GOT3 (cell line): ENCODE measurements at regions not wholly inside any gene's neighbourhood (a gene's known extent, or its start where the extent isn't known, plus 50 kb on each side); places are given as distances from the start of the nearest gene placed in this dataset.

Experiments used
- DNase-seq: peaks from one replicate; lab custom pipeline; 2025; ENCODE audit warnings: mixed read lengths; lab: John Stamatoyannopoulos, UW

DNA sequence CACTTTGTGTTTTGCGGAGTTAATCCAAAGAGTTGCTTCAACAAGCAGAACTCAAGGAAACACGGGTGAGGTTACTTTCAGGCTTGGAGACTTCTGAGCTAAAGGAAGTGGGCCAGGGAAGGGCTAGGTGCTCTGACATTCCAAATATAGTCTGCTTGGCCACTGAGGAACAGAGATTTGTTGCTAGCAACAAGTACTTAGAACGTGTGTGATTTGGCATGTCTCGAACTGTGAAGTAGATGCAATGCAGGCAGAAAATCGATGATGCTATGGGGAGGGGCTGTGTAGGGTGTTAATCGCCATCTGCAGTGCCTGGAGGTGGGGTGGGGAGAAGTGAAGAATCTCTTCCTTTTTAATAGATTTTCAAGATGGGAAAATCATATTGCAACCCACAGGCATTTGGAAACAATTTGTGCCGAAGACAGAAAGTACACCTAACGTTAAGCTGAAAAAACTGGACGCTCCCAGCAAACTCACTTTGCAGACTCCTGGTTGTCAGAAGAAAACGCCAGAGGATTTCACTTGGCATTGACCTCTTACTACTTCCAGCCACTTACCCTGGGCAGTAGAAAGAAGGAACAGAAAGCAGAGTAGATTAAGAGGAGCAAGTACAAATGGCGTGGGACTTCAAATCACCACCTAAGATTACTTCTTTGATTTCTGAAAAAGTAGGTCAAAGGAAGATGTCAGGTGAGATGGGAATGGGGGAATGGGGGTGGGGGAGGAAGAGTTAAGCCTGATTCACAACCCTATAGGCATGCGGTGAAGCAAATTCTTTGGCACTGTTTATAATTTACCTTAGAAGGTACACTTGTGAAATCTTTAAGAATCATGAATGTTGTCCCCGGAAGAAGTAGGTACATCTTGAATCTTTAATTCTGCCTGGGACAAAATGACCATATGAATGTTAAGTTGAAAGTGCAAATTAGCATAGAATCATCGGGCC, 314.1 kb downstream of the CD83 start:
- DNase-seq: no peak

DNA sequence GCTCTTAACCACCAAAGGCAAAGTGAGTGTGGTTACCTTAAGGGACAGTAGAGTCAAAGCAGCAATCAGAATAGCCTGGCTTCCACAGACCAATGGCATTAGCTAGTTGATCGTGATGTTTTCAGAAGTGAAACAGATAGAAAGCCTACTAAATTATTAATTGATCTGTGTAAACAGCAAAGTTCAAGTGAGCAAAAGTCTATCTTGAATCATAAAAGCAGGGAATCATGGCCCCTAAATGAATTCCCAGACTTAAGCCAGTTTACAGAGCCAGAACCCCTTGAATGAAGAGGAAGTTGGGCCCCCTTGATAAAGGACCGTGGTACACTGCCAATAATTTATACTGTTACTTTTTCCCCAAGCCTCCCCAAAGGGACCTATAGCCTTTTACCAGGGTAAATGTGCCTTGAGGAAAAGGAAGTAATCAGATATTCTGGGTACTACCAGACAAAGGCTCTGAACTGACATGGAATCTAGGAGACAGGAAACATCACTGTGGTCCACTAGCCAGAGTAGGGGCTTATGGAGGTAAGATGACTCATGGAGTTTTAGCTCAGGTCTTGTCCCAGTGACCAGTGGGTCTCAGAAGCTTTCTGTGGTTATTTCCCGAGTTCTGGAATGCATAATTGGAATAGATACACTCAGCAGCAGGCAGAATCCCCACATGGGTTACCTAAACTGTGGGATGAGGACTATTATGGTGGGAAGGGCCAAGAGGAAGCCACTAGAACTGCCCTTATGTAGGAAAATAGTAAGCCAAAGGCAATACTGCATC, 317.5 kb downstream of the CD83 start:
- DNase-seq: no peak

DNA sequence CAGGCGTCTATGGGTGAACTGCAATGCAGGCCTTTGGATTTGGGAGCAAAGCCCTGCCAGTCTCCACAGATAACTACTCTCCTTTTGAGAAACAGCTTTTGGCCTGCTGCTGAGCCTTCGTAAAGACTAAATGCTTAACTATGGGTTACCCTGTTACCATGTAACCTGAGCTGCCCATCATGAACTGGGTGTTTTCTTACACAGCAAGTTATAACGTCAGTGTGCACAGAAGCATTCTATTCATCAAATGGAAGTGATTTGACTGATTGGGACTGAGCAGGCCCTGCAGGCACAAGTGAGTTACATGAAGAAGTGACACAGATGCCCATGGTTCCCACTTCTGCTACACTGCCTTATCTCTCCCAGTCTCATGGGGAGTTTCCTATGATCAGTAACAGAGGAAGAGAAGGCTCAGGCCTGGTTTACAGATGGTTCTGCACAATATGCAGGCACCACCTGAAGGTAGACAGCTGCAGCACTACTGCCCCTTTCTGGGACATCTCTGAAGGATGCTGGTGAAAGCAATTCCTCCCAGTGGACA, 319.1 kb downstream of the CD83 start:
- no peak for DNase-seq

DNA sequence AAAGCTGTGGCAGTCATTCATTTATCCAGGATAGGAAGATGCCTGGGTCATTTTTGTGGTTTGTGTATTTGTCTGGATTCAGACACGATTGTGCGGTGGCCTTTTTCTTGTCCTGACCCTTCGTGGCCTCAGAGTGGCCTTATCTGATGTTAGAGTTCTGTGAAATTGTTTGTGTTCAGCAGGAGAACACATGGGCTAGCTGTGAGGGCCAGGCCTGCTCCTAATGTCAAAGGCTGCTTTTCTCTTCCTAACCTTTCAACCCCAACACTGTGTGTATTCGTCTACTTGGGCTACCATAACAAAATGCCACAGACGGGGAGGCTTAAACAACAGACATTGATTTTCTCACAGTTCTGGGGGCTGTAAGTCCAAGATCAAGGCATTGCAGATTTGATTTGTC, 321.8 kb downstream of the CD83 start:
- DNase-seq: no peak

DNA sequence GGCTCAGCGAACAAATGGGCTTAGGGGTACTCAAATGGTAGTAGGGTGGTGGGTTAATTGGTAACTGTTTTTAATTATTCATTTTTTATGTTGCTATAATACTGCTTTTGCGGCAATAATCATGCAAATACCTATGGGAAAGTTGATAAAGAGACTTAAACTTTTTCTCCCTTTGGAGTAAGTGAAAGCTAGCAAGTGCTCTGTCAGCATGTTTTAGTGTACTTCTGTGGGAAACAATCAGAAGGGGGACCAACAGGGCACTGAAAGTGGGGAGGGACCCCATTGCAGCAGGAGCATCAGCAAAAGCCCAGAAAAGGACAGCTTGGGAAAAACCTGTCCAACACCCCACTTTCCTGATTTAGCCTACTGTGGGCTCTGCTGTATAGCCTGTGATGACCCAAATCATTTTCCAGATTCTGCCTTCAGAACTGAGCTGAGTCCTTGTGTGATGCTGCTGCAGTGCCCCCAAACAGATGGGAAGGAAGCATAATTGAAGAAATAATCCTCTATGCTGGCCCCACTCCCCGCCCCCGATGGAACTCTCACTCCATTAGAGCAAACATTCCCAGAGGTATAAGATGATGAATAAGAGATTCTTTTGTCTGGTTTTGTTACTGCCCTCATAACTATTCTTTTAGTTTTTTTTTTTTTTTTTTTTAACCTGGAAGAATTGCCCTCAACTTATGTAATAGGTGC, 322.8 kb downstream of the CD83 start:
- no peak for DNase-seq

DNA sequence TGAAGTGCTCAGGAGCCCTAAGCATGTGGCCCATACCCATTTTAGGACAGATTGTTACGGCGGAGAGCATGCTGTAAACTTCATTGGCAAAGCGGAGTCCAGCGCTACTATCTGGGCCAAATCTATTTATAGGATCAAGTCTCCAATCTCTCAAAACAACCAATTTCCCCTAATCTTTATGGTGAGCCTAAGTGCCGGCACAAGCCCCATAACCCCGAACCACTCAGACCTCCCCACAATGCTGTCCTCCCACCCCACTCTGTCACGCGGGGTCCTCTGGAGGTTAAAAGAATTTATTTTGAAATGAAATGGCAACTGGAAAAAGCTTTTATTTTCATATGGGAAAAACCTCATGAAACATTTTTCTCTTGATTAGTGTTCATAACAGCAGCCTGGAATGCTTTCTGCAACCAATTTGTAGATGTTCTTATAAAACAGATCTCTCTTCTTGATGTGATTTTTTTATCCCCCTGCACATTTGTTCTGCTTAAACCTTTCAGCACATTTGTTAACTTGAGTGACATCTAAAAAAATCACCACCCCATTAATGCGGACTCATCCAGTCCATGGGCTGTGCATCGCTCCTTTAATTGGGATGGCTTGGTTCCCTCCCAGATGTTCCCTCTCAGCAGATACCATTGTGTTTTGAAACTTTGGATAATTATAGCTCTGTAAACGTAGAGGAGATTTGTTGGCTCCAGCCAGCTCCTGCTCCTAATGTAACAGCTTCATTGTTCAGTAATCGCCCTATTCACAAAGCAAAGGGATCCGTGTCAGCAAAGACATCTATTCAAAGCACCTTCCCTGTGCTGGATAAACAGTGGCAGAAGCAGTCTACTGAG, 323.6 kb downstream of the CD83 start:
- no peak for DNase-seq

DNA sequence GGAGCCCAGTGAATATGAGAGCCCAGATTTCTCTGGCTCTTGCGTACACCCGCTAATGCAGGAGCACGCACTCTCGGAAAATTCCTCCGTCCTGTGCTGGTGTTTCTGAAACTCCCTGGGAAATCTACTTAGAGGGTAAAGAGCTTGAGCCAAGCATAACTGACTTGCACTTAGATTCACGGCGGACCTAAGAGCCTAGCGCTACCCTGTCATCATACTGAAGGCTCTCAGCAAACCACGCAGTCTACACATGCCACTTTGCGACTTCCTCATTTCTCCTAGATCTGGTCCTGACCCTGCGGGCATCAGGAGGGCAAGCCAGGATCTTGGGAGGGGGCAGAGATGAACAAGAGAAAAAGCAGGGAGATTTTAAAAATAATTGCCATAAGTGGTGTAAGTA, 324.7 kb downstream of the CD83 start:
- DNase-seq: no peak

DNA sequence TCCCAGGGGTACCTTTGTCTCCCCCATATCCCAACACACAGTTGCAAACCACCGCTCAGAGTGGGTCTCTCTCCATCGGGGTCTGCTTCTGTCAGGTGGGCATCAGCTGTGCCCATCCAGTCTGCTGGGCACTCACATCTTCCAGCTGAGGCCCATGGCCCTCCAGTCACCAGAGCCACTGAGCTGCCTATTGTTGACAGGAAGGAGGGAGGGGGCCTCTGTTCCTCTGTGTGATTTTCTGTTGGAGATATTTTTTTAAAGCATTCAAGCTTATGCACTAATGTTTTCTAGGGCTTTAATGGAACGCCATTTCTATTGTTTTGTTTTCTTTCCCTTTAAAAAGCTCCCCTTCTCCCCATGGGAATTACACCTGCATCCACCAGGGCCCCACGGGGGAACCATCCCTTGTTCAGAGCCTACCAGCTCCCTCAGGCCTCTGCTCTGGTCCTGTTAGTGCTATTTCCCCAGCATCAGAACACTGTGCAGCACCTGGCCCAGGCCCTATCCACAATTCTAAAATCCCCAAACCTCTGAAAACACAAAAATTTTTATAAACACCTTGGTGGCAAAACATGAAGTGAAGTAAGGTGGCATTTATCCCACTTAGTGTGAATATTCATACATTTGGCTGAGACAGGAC, 326.2 kb downstream of the CD83 start:
- no peak for DNase-seq

DNA sequence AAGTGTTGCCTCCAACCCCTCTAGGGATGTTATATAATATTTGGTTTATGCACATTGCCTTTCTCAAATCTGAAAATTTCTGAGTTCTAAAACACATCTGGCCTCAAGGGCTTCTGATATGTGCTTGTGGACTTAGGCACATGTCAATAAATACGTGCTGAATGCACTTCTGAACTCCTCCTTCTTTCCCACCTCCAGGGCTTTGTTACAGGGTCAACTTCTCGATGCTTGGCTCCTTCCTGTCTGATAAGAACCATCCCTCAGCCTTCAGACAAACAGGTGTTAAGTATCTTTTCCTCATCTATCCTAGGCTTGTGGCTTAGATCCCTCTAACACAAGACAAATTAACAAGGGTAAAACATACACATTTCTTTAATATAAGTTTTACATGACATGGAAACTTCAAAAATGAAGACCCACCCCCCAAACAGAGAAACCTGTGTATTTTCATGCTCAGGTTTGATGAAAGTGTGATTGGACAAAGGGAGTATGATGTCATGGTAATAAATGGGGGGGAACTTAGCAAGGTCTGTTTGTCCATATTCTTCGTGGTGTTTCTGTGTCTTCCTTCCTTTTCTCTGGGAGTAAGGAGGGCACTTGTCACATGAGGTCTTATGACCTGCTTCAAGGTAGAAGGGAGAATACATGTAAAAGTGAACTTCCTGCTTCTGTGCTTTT, 326.9 kb downstream of the CD83 start:
- no peak for DNase-seq

DNA sequence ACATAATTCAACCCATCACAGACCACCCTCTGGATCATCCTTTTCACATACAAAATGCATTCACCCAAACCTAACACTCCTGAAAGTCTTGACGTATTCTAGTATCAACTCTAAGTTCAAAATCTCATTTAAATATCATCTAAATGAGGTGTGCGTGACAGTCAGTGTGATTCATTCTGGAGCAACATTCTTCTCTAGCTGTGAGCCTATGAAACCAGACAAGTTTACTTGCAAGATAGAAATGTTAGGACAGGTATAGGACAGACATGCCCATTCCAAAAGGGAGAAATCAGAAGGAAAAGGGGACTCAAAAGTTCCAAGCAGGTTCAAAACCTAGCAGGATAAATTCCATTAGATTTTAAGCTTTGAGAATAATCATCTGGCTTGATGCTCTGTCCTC, 329.7 kb downstream of the CD83 start:
- no peak for DNase-seq

DNA sequence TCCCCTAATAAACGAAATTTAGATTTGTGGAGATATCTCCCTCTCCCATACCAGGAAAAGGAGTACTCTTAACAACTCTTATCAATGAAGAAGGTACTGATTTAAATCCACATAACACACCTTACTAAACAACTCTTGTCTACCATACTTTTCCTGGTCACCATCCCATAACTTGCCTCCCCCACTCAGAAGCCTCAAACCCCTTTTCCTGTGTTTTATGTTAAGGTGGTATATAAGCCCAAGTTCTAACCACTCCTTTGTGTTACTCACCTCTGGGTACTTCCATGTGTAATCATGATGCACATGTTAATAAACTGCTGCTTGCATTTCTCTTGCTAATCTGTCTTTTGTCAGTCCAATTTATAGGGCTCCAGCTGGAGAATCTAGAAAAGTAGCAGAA, 330.7 kb downstream of the CD83 start:
- DNase-seq: no peak

DNA sequence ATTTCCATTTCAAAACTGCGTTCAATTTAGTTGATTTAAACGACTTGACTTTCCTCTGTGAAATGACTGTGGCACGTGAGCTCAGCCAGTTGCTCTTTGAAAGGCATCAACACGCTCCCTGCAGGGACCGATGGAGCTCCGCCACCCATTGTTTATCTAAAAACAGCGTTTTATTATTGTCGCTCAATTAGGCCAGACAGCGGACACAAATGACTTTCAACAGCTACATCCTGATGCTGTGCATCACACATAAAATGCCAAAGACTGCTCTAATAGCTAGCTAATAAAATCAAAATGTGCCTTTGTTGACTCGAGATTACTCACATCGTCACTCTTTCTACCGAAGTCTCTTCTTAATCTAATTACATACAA, 332.5 kb downstream of the CD83 start:
- no peak for DNase-seq

DNA sequence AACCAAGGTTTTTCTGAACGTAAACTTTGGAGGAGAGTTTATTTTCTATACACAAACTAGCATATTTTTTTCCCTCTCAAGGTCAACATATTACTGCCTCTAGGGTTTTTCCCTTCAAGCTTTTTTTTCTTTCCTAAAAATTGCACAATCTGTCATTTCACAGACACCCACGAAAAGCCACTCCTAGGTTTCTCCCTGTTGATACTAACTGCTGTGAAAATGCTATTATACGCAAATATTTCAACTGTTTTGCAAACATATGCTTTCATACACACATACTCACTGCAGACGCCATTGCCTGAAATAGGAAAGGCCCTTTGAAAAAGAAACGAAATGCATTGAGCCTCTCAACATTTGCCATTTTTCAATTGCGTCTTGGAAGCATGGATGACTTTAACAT, 333.0 kb downstream of the CD83 start:
- no peak for DNase-seq

DNA sequence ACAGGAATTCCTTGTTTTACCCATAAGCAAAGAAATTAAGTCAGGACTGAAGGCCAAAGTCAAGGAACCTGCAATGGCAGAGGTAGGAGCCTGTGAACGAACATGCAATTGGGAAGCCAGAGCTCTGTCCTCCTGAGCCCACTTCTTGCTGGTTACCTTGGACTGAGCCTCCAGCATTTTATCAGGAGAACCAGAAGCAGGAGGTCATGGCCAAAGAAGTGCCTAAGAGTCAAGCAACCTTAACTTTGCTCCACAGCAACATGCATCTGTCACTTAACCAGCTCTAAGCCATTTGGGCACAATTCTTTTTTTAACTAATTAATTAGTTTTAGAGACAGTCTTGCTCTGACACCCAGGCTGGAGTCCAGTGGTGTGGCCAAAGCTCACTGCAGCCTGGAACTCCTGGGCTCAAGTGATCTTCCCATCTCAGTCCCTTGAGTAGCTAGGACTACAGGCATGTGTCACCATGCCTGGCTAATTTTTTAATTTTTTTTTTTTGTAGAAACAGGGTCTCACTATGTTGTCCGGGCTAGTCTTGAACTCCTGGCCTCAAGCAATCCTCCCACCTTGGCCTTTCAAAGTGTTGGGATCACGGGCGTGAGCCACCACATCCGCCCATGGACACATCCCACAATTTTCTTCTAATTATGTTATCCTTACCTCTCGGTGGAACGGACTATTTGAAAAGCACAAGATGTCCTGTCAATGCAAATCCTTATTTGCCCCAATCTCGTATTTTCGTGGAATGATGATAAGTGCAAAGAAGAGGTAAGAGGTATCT, 334.2 kb downstream of the CD83 start:
- no peak for DNase-seq

DNA sequence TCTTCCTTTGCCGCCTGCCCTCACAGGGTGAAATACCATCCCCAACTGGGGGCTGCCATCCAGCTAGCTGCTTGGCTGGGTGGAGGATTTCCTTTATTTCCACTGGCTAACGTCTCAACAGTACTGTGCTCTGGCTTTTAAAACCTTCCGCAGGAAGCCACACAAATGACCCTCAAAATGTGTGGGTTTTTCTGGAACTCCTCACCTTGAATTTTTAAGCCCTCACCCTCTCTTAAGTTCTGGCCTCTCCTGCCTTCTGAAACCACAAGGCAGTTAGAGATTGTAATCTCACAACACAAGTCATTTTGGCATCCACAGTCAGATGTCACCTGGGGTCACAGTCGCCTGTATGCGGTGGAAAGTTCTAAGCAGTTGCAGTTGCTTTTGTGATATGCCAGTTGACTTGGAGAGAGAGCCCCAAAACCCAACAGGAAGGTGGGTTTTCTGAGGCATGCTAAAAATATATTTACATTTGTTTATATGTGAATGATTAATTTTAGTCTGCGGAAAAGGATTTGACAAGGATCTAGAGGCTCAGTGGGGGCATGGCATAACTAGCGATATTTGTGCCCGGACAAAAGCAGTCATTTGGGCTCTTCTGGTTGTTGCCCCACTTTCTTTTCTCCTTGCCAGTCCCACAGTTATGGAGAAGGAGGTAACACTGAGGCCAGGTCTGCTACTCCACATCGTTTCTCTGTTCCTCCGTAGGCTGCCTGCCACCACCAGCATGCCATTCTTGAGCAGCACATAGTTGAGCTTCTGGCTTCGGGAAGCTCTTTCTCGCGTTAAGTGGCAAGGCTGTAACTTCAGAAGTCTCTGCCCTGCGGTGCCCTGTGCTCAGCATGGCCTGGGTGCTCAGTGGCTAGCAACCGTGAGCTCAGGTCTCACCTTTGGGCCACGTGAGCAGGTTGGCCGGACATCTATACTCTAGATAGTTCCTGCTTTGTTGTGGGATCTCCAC, 335.3 kb downstream of the CD83 start:
- no peak for DNase-seq

DNA sequence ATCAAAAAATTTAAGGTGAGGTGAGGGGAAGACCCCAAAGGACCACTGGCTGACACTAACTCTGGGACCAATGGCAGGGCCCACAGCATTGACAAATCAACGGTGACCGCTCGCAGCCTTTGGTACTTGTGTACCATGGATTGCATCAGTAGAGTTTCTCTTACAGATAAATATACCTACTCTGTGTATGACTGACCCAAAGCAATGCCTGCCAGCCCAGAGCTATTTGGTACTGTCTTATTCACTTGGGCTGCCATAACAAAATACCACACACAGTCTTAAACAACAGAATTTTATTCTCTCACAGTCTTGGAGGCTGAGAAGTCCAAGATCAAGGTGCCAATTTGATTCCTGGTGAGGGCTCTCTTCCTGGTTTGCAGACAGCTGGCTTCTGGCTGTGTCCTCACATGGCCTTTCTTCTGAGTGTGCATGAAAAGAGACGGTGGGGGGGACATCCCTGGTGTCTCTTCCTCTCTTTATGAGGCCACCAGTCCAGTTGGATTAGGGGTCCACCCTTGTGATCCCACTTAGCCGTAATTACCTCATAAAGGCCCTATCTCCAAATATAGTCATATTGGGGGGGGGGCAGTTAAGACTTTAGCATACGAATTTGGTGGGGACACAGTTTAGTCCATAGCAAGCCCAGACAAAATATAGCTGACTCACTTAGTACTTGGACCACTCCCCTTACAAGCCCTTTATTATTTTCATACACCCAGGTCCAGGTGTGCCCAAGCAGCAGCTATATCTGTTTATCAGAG, 336.3 kb downstream of the CD83 start:
- DNase-seq: no peak

DNA sequence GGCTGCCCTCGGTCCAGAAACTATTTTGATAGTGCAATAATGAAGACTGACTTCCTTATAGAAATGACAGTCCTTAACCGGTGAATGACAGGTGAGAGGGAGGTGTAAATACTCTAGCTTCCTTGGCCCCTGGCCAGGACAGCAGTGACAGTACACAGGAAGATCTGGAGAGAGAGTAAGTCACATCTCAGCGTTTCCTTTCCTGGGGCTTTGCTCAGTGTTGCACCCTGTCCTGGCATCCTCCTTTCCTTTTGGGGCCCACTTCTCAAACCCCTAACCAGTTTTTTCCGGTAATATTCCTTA, 336.9 kb downstream of the CD83 start:
- no peak for DNase-seq

DNA sequence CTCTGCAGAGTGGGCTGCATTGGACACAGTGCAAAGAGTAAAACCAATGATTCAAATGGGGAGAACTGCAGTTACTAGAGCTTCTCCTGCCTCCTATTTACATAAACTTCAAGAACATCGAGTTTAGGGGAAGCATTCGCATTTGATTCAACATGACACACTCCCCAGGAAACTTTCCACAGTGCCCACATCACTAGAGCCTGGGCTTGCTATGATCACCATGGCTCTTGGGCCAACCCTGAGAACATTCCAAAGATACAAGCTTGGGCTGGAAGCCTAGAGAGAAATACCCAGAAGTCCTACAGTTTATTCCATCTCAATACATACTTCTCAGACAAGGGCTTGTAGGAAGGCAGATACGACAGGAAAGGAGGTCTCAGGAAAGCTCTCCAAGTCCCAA, 337.9 kb downstream of the CD83 start:
- no peak for DNase-seq
